ENCODE measurements at regions not wholly inside any gene's neighbourhood (a gene's known extent, or its start where the extent isn't known, plus 50 kb on each side); places are given as distances from the start of the nearest gene placed in this dataset.

DNA sequence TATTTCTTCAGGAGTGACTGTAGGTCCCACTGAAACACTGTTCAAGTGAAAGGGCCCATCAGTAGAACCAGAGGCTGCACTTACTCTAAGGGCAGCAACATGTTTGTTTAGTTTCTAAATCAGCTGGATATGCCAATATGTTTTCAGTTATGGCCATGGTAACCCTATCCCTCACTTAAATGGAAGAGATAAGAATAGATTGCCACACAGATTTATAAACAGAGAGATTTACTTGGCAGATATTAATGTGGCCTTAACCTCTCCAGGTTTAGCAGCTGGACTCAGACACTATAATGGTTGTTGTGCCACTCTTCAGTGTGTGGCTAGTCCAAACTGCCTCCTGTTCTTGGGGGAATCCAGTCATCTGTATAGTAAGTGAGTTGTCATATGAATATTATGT is 354.1 kb downstream of the TEX13C start:
- TF ChIP-seq, protein P1, sequence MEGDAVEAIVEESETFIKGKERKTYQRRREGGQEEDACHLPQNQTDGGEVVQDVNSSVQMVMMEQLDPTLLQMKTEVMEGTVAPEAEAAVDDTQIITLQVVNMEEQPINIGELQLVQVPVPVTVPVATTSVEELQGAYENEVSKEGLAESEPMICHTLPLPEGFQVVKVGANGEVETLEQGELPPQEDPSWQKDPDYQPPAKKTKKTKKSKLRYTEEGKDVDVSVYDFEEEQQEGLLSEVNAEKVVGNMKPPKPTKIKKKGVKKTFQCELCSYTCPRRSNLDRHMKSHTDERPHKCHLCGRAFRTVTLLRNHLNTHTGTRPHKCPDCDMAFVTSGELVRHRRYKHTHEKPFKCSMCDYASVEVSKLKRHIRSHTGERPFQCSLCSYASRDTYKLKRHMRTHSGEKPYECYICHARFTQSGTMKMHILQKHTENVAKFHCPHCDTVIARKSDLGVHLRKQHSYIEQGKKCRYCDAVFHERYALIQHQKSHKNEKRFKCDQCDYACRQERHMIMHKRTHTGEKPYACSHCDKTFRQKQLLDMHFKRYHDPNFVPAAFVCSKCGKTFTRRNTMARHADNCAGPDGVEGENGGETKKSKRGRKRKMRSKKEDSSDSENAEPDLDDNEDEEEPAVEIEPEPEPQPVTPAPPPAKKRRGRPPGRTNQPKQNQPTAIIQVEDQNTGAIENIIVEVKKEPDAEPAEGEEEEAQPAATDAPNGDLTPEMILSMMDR (IDR thresholded peaks at IDR 0.05; ENCODE audit: low read length), result no peak
- TF ChIP-seq EZH2phosphoT487 (IDR thresholded peaks at IDR 0.05; ENCODE audit: low read length) (no peak), EZH2 (optimal IDR thresholded peaks at IDR 0.05; ENCODE audit: low read depth, low read length) (no peak)

Data from MM.1S (cell line).